Fibroblast of the aortic adventitia (primary cell): ENCODE measurements at regions not wholly inside any gene's neighbourhood (a gene's known extent, or its start where the extent isn't known, plus 50 kb on each side); places are given as distances from the start of the nearest gene placed in this dataset.
"Not testable (repeated sequence)": the region's sequence is repeated elsewhere in the genome, so short reads cannot be mapped to it uniquely, and the experiment has no call there.

Experiments used
- DNase-seq: peaks from one replicate; pipeline ENCODE4 v3.0.0-alpha.2; 2010; ENCODE audit warnings: low read depth
- H3K4me3 ChIP-seq: 2 replicates; pipeline ENCODE4 v1.5.1; 2011; ENCODE audit warnings: low read depth, mild to moderate bottlenecking, control low read depth, low read length, moderate library complexity
- TF ChIP-seq, protein P1 (sequence below): IDR thresholded peaks from 2 replicates; pipeline ENCODE4 v1.5.1; 2011; ENCODE audit warnings: mild to moderate bottlenecking, low read length, control low read depth, inconsistent platforms; ENCODE audit not compliant: insufficient read depth

DNA sequence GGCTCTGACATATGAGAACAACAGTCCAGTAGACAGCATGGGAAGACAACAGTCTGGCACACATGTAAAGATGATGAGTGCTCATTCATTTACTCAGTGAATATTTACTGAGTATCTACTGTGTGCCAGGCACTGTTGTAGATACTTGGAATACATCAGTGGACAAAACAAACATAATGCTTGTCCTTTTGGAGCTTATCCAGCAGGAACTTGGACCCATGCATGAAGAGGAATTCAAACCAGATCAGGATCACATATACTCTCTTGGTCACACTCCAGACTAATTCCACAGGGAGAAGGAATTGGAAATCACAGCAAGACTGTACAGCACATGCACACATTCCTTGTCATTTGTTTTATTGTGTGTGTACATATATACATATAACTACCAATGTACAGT lies 217.6 kb upstream of the TTC29 start:
- peak; percentile 9 for DNase-seq
- no peak overlapping the region for H3K4me3 ChIP-seq
- TF ChIP-seq, protein P1, sequence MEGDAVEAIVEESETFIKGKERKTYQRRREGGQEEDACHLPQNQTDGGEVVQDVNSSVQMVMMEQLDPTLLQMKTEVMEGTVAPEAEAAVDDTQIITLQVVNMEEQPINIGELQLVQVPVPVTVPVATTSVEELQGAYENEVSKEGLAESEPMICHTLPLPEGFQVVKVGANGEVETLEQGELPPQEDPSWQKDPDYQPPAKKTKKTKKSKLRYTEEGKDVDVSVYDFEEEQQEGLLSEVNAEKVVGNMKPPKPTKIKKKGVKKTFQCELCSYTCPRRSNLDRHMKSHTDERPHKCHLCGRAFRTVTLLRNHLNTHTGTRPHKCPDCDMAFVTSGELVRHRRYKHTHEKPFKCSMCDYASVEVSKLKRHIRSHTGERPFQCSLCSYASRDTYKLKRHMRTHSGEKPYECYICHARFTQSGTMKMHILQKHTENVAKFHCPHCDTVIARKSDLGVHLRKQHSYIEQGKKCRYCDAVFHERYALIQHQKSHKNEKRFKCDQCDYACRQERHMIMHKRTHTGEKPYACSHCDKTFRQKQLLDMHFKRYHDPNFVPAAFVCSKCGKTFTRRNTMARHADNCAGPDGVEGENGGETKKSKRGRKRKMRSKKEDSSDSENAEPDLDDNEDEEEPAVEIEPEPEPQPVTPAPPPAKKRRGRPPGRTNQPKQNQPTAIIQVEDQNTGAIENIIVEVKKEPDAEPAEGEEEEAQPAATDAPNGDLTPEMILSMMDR = no peak

DNA sequence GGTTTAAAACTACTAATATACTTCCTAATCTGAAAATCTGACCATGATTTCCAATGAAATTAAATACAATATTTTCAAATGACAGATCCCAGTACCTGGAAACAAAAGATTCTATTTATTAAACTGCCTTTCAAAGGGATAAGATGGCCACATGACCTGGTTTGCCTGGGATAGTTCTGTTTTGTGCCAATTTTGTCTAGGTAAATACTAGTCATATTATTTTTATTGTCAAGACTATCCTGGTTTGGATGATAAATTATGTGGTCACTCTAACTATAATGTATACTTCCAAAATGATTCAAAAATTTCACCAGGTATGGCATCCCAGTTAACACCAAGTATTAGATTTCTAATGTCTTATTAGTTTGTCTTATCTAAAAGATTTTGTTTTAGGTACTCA lies 222.5 kb upstream of the TTC29 start:
- not testable (repeated sequence) for H3K4me3 ChIP-seq, DNase-seq

DNA sequence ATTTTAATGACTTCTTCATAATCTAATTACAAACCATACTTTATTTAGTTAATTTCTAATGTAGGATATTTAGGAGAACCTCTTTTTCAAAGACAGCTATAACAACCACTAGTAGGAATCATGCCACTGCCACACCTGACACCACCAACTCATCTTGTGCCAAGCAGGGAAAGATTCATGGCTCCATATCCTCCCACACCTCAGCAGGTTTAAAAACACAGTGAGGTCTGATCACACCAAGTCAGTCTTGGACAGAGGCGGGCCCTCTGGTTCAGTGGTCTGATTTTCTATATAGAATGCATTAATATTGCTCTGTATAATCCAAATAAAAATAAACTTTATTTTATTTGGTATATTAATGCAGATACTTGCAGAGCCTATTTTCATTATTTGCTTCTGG lies 227.7 kb upstream of the TTC29 start:
- H3K4me3 ChIP-seq = no peak overlapping the region
- no peak for DNase-seq
- TF ChIP-seq, protein P1 = no peak

DNA sequence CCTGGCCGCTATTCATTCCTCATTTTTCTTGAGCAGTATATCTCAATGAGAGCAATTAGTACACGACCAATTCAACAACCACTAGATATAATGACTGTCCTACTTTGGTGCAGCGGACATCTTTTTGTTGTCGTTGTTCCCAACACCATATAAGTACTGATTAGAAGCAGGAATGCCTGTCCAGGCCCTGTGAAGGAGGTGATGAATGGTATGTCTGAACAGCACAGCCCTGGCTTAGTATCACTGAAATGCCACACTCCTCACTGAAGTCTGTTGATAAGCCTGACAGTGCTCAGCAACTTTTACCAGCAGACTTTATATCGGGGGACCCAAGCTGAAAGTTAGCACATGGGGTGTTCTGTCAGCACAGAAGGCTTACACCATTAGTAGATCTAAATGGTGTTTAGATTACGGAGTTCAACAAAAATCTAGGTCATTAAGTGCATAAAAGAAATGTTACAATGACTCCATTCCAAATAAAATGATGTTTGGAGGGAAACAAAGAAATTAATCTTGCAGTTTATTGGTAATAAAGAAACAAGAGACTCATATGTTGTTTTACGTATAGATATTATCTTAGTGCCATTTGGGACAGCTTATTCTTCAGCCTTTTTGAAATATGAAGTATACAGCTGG lies 228.3 kb upstream of the TTC29 start:
- no peak overlapping the region for H3K4me3 ChIP-seq
- TF ChIP-seq, protein P1 = no peak
- DNase-seq = no peak

DNA sequence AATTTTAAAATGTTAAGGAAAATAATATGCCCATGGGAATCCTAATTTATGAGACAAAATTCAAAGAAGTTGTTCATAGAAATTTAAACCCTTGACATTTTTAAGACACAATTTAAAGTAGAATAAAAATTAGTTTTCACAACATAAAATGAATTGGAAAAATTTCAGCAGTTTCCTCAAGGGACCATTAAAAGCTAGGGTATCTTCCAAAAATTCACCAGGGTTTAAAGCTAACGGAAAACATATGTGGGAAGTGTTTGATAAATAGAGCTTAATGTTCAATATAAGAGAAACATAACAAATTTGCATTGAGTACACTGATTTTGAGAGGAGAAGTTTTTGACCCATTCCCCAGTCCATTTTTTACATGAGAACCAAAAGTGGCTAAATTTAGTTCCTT lies 228.9 kb upstream of the TTC29 start:
- TF ChIP-seq, protein P1 = no peak
- H3K4me3 ChIP-seq = no peak overlapping the region
- DNase-seq = no peak

DNA sequence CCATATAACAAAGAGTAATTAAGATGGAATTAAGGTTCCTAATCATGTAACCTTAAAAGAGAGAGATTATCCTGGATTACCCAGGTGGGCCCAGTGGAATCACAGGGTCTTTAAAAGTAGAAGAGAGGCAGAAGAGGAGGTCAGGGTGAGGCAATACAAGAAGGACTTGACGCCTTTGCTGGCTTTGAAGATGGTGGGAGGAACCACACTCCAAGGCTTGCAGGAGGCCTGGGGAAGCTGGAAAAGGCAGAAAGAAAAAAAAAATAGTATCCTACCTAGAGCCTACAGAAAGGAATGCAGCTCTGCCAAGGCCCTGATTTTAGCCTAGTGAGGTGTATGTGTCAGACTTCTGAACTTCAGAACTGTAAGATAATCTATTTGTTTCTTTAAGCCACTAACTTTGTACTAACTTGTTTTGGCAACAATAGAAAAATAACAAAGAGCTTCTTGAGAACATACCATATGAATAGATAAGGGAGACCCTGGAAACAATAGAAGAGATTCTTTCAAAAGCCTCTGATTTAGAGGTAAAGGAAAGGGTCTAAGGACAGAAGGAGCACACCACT lies 229.9 kb upstream of the TTC29 start:
- no peak overlapping the region for H3K4me3 ChIP-seq
- TF ChIP-seq, protein P1 = no peak
- no peak for DNase-seq

- TF ChIP-seq, protein P1 = no peak
- no peak for DNase-seq
- no peak overlapping the region for H3K4me3 ChIP-seq
Measured at GRCh38 chr4:147182041-147182440, 236.4 kb upstream of the TTC29 start.
